ENCODE measurements at regions not wholly inside any gene's neighbourhood (a gene's known extent, or its start where the extent isn't known, plus 50 kb on each side); places are given as distances from the start of the nearest gene placed in this dataset.
"Not testable (repeated sequence)": the region's sequence is repeated elsewhere in the genome, so short reads cannot be mapped to it uniquely, and the experiment has no call there.

DNA sequence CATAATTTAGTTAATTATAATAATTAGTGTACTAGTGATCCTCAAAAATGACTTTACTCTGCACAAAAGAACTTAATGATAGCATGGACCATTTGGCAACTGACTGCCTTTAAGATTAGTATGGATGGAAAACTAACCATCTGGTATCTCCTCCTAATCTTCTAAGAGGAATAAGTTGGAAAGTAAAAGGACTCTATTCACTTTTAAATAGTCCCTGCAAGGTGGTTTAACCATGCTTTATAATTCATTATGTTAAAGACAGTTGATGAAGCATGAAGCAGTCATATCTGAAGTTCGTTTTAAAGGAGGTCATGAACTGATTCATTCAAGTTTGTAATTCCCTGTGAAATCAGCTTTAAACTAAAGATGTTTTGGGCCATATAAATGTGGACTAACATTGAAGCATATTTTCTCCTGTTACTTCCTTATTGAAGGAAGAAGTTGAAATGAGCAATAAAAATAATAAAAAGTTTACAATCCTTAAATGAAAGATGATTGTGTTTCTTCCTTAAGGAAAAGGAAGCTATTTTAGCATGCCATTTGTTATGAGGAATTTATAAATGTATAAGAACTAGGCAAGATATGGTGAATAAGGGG lies 446.0 kb downstream of the XIRP2 start:
- Mint-ChIP-seq H3K9me3 (ENCODE audit: unreplicated experiment) (no peaks in the 10 kb centered on the region), H3K27ac (ENCODE audit: unreplicated experiment) (no peak overlapping the region), H3K4me1 (ENCODE audit: unreplicated experiment) (peaks cover 6% of the 10 kb centered on the region), H3K27me3 (ENCODE audit: unreplicated experiment) (no peaks in the 10 kb centered on the region), H3K36me3 (ENCODE audit: low read depth, unreplicated experiment) (no peaks in the 10 kb centered on the region), H3K4me3 (ENCODE audit: unreplicated experiment) (no peak overlapping the region)
- DNase-seq (ENCODE audit: low spot score) = no peak
- TF ChIP-seq, protein P1, sequence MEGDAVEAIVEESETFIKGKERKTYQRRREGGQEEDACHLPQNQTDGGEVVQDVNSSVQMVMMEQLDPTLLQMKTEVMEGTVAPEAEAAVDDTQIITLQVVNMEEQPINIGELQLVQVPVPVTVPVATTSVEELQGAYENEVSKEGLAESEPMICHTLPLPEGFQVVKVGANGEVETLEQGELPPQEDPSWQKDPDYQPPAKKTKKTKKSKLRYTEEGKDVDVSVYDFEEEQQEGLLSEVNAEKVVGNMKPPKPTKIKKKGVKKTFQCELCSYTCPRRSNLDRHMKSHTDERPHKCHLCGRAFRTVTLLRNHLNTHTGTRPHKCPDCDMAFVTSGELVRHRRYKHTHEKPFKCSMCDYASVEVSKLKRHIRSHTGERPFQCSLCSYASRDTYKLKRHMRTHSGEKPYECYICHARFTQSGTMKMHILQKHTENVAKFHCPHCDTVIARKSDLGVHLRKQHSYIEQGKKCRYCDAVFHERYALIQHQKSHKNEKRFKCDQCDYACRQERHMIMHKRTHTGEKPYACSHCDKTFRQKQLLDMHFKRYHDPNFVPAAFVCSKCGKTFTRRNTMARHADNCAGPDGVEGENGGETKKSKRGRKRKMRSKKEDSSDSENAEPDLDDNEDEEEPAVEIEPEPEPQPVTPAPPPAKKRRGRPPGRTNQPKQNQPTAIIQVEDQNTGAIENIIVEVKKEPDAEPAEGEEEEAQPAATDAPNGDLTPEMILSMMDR (IDR thresholded peaks at IDR 0.05; ENCODE audit: unreplicated experiment) = no peak

DNA sequence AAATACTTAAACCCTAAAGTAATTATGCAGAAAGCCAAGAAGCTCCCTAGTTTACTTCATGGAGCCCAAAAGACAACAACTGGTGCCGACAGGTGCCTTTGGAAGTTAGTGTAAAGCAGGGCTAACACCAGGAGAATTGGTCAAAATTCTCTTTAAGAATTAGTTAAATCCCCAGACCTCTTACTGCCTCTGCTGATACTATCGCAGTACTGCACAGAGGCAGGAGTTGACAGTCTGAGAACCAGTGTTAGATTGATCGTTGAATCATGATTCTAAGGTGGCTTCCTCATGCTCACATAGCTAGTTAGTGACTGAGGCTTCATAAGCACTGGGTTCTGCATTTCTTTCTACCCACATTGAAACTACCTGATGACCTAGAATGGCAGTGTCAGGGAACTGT lies 445.0 kb downstream of the XIRP2 start:
- Mint-ChIP-seq H3K4me1 (ENCODE audit: unreplicated experiment) (peaks cover 6% of the 10 kb centered on the region), H3K27me3 (ENCODE audit: unreplicated experiment) (no peaks in the 10 kb centered on the region), H3K27ac (ENCODE audit: unreplicated experiment) (no peak overlapping the region), H3K36me3 (ENCODE audit: low read depth, unreplicated experiment) (no peaks in the 10 kb centered on the region), H3K4me3 (ENCODE audit: unreplicated experiment) (no peak overlapping the region), H3K9me3 (ENCODE audit: unreplicated experiment) (no peaks in the 10 kb centered on the region)
- DNase-seq (ENCODE audit: low spot score) = no peak
- TF ChIP-seq, protein P1 (IDR thresholded peaks at IDR 0.05; ENCODE audit: unreplicated experiment) = no peak

DNA sequence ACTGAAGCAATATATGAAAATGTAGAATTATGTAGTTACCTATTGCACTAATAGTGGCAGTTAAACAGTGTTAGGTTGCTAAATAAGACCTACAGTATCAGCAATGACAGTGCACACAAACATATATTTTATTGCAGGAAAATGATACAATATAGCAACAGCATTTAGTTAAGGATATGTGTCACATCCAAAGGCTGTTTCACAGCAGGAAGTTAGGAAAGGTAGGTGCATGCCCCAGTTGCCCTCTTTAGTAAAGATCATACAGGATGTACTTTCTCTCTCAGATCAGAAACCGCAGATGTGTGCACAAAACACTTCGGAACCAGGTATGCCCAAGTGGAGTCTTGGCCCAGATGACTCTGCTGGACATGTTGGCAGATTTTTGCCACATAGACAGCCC lies 444.1 kb downstream of the XIRP2 start:
- DNase-seq (ENCODE audit: low spot score) = no peak
- no peak overlapping the region for H3K4me3 Mint-ChIP-seq (ENCODE audit: unreplicated experiment)
- no peaks in the 10 kb centered on the region for H3K9me3 Mint-ChIP-seq (ENCODE audit: unreplicated experiment)
- TF ChIP-seq, protein P1 (IDR thresholded peaks at IDR 0.05; ENCODE audit: unreplicated experiment) = no peak
- no peak overlapping the region for H3K27ac Mint-ChIP-seq (ENCODE audit: unreplicated experiment)
- H3K4me1 Mint-ChIP-seq (ENCODE audit: unreplicated experiment) = peaks cover 6% of the 10 kb centered on the region
- H3K27me3 Mint-ChIP-seq (ENCODE audit: unreplicated experiment) = no peaks in the 10 kb centered on the region
- no peaks in the 10 kb centered on the region for H3K36me3 Mint-ChIP-seq (ENCODE audit: low read depth, unreplicated experiment)

DNA sequence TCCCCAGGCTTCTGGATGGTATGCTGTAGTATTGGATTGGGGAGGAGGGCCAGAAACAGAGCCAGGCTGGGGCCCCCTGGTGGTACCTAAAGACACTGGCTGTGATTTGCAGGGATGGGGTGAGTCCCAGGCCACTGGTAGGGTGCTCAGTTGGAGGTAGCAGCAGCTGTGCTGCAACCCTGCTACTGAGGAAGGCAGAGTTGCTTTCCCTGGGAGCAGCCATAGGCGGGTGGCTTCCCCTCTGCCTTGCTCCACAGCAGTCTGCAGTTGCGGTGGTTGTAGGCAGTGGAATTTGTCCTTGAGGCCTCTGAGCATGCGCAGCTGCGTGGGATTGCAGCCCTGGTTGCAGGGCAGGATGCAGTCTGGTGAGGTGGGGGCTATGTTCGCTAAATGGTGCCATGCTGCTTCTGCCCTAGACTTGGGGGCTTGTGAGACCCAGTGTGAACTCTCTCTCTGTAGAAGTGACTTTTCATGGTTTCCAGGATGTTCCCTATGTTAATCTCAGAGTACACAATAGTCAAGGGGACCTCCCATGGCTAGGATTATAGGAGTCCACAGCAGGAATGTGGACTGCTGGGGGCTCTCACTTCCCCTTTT lies 443.5 kb downstream of the XIRP2 start:
- H3K27ac Mint-ChIP-seq (ENCODE audit: unreplicated experiment) = peak overlapping the region; percentile 21
- DNase-seq (ENCODE audit: low spot score) = peak; percentile 50

DNA sequence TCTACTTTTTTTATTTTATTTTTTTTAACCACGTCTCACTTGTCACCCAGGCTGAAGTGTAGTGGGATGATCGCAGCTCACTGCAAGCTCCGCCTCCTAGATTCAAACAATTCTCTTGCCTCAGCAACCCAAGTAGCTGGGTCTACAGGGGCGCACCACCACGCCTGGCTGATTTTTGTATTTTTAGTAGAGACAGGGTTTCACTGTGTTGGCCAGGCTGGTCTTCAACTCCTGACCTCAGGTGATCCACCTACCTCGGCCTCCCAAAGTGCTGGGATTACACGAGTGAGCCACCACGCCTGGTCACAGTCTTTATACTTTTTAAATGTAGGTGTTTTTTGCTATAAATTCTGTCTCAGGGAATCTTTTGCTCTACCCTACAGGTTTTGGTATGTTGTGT lies 440.5 kb downstream of the XIRP2 start:
- H3K36me3 Mint-ChIP-seq (ENCODE audit: low read depth, unreplicated experiment); H3K4me1 Mint-ChIP-seq (ENCODE audit: unreplicated experiment); H3K27ac Mint-ChIP-seq (ENCODE audit: unreplicated experiment); H3K9me3 Mint-ChIP-seq (ENCODE audit: unreplicated experiment); H3K27me3 Mint-ChIP-seq (ENCODE audit: unreplicated experiment); H3K4me3 Mint-ChIP-seq (ENCODE audit: unreplicated experiment); DNase-seq (ENCODE audit: low spot score): not testable (repeated sequence)

More for the DNA sequence above, 443.5 kb downstream of the XIRP2 start:
- TF ChIP-seq, protein P1 (IDR thresholded peaks at IDR 0.05; ENCODE audit: unreplicated experiment) = peak; percentile 56
- H3K4me1 Mint-ChIP-seq (ENCODE audit: unreplicated experiment) = peaks cover 6% of the 10 kb centered on the region
- H3K9me3 Mint-ChIP-seq (ENCODE audit: unreplicated experiment) = no peaks in the 10 kb centered on the region
- no peaks in the 10 kb centered on the region for H3K27me3 Mint-ChIP-seq (ENCODE audit: unreplicated experiment)
- no peaks in the 10 kb centered on the region for H3K36me3 Mint-ChIP-seq (ENCODE audit: low read depth, unreplicated experiment)
- H3K4me3 Mint-ChIP-seq (ENCODE audit: unreplicated experiment) = no peak overlapping the region

All from endothelial cell (in vitro differentiated cells).